Ishikawa (cell line): ENCODE measurements at regions not wholly inside any gene's neighbourhood (a gene's known extent, or its start where the extent isn't known, plus 50 kb on each side); places are given as distances from the start of the nearest gene placed in this dataset.

Source experiments
- CEBPB ChIP-seq: IDR thresholded peaks from 2 replicates; pipeline ENCODE4 v1.6.1; 2012
- CREB1 ChIP-seq: IDR thresholded peaks from 2 replicates; pipeline ENCODE4 v1.6.1; 2012; ENCODE audit warnings: low read depth
- EGR1 ChIP-seq: IDR thresholded peaks from 2 replicates; pipeline ENCODE4 v1.6.1; 2012
- EP300 ChIP-seq: IDR thresholded peaks from 2 replicates; pipeline ENCODE4 v1.6.1; 2012; ENCODE audit warnings: borderline replicate concordance
- FOXM1 ChIP-seq: IDR thresholded peaks from 2 replicates; pipeline ENCODE4 v1.6.1; 2012; ENCODE audit warnings: low read depth, borderline replicate concordance
- MAX ChIP-seq: IDR thresholded peaks from 2 replicates; pipeline ENCODE4 v1.6.1; 2012
- NFIC ChIP-seq: IDR thresholded peaks from 2 replicates; pipeline ENCODE4 v1.6.1; 2012
- RAD21 ChIP-seq: IDR thresholded peaks from 2 replicates; pipeline ENCODE4 v1.6.1; 2012; ENCODE audit warnings: low read depth
- REST ChIP-seq: IDR thresholded peaks from 2 replicates; pipeline ENCODE4 v1.6.1; 2012; ENCODE audit warnings: low read depth, mild to moderate bottlenecking
- TAF1 ChIP-seq: IDR thresholded peaks from 2 replicates; pipeline ENCODE4 v1.6.1; 2012; ENCODE audit warnings: low read depth, mild to moderate bottlenecking
- TCF12 ChIP-seq: IDR thresholded peaks from 2 replicates; pipeline ENCODE4 v1.6.1; 2012; ENCODE audit warnings: low read depth
- TEAD4 ChIP-seq: IDR thresholded peaks from 2 replicates; pipeline ENCODE4 v1.6.1; 2012
- USF1 ChIP-seq: IDR thresholded peaks from 2 replicates; pipeline ENCODE4 v1.6.1; 2012
- YY1 ChIP-seq: IDR thresholded peaks from 2 replicates; pipeline ENCODE4 v1.6.1; 2012; ENCODE audit warnings: low read depth
- ZBTB7A ChIP-seq: IDR thresholded peaks from 2 replicates; pipeline ENCODE4 v1.6.1; 2012; ENCODE audit warnings: low read depth

GRCh38 chr18:56373601-56374000 is 264.8 kb downstream of the TXNL1 start:
- TF ChIP-seq TCF12 (no peak), CEBPB (no peak), TEAD4 (no peak), REST (no peak), CREB1 (no peak), YY1 (no peak), RAD21 (no peak), EGR1 (no peak)

GRCh38 chr18:56368066-56368465 is 270.3 kb downstream of the TXNL1 start:
- TF ChIP-seq TEAD4 = no peak
- TF ChIP-seq CREB1 = no peak
- no peak for TF ChIP-seq ZBTB7A
- no peak for TF ChIP-seq MAX
- TF ChIP-seq CEBPB = no peak
- TF ChIP-seq TAF1 = no peak
- TF ChIP-seq EGR1 = no peak
- TF ChIP-seq RAD21 = no peak
- no peak for TF ChIP-seq REST
- no peak for TF ChIP-seq TCF12
- TF ChIP-seq EP300 = no peak
- no peak for TF ChIP-seq USF1
- TF ChIP-seq YY1 = no peak
- no peak for TF ChIP-seq FOXM1
- TF ChIP-seq NFIC = no peak

GRCh38 chr18:56358608-56359280 is 279.6 kb downstream of the TXNL1 start:
- TF ChIP-seq EGR1 (no peak), ZBTB7A (no peak), CREB1 (no peak), NFIC (no peak), EP300 (no peak), TEAD4 (no peak), FOXM1 (no peak), CEBPB (no peak), YY1 (no peak)

GRCh38 chr18:56353663-56354260 is 284.6 kb downstream of the TXNL1 start:
- TF ChIP-seq TCF12 (no peak), FOXM1 (no peak), NFIC (no peak), MAX (no peak), ZBTB7A (no peak), TAF1 (no peak), RAD21 (no peak), TEAD4 (no peak), EP300 (no peak)

GRCh38 chr18:56351911-56352500 is 286.4 kb downstream of the TXNL1 start:
- TF ChIP-seq USF1 (no peak), TEAD4 (no peak), REST (no peak), EGR1 (no peak), TAF1 (no peak), TCF12 (no peak), CREB1 (no peak), NFIC (no peak), CEBPB (no peak), EP300 (no peak)
